HUES64 (cell line): ENCODE measurements at regions not wholly inside any gene's neighbourhood (a gene's known extent, or its start where the extent isn't known, plus 50 kb on each side); places are given as distances from the start of the nearest gene placed in this dataset.

Experiments used
- H3K27ac ChIP-seq: 2 replicates; pipeline ENCODE4 v1.7.0; 2013; ENCODE audit warnings: low read depth, low read length, inconsistent platforms
- H3K27me3 ChIP-seq: 2 replicates; pipeline ENCODE4 v1.6.1; 2013; ENCODE audit warnings: mild to moderate bottlenecking, low read length; ENCODE audit not compliant: insufficient read depth
- H3K36me3 ChIP-seq: 2 replicates; pipeline ENCODE4 v1.6.1; 2013; ENCODE audit warnings: mild to moderate bottlenecking, low read length; ENCODE audit not compliant: insufficient read depth
- H3K4me1 ChIP-seq: 2 replicates; pipeline ENCODE4 v1.6.1; 2013; ENCODE audit warnings: mild to moderate bottlenecking, low read length, moderate library complexity; ENCODE audit not compliant: insufficient read depth
- H3K4me3 ChIP-seq: 2 replicates; pipeline ENCODE4 v1.5.1; 2013; ENCODE audit warnings: mild to moderate bottlenecking, low read length, moderate library complexity
- H3K9ac ChIP-seq: 2 replicates; pipeline ENCODE4 v1.6.1; 2013; ENCODE audit warnings: mild to moderate bottlenecking, low read depth, low read length
- H3K9me3 ChIP-seq: 2 replicates; pipeline ENCODE4 v1.6.1; 2013; ENCODE audit warnings: low read depth, low read length; ENCODE audit not compliant: insufficient read depth
- WGBS: fragments of 150-250, 120-280 bp; methylation state at CpG from one replicate; pipeline ENCODE4 v1.1.7; 2013; ENCODE audit warnings: missing lambda C conversion rate; 5-methylcytosine and 5-hydroxymethylcytosine counted together

- WGBS = 96% methylated on average over 2 of the region's 2 CpGs
- H3K27ac ChIP-seq = no peak overlapping the region
- H3K27me3 ChIP-seq = no peaks in the 10 kb centered on the region
- H3K4me1 ChIP-seq = no peaks in the 10 kb centered on the region
- no peak overlapping the region for H3K9ac ChIP-seq
- no peaks in the 10 kb centered on the region for H3K36me3 ChIP-seq
- no peaks in the 10 kb centered on the region for H3K9me3 ChIP-seq
- no peak overlapping the region for H3K4me3 ChIP-seq
These were observed 281.7 kb upstream of the CD180 start for GRCh38 chr5:67478337-67478736.

GRCh38 chr5:67476995-67477394 is 280.4 kb upstream of the CD180 start:
- no peaks in the 10 kb centered on the region for H3K36me3 ChIP-seq
- no peak overlapping the region for H3K27ac ChIP-seq
- H3K9ac ChIP-seq = no peak overlapping the region
- 90% methylated on average over 1 of the region's 1 CpG for WGBS
- H3K4me1 ChIP-seq = no peaks in the 10 kb centered on the region
- no peaks in the 10 kb centered on the region for H3K27me3 ChIP-seq
- no peak overlapping the region for H3K4me3 ChIP-seq
- no peaks in the 10 kb centered on the region for H3K9me3 ChIP-seq

GRCh38 chr5:67476531-67476930 is 279.9 kb upstream of the CD180 start:
- no peaks in the 10 kb centered on the region for H3K4me1 ChIP-seq
- H3K36me3 ChIP-seq = no peaks in the 10 kb centered on the region
- 99% methylated on average over 3 of the region's 3 CpGs for WGBS
- no peaks in the 10 kb centered on the region for H3K9me3 ChIP-seq
- no peak overlapping the region for H3K27ac ChIP-seq
- H3K27me3 ChIP-seq = no peaks in the 10 kb centered on the region
- no peak overlapping the region for H3K9ac ChIP-seq
- no peak overlapping the region for H3K4me3 ChIP-seq

GRCh38 chr5:67475489-67475888 is 278.9 kb upstream of the CD180 start:
- Histone ChIP-seq H3K4me3 (no peak overlapping the region), H3K9me3 (no peaks in the 10 kb centered on the region), H3K9ac (no peak overlapping the region), H3K4me1 (no peaks in the 10 kb centered on the region), H3K27ac (no peak overlapping the region), H3K36me3 (no peaks in the 10 kb centered on the region), H3K27me3 (no peaks in the 10 kb centered on the region)
- WGBS = 99% methylated on average over 6 of the region's 6 CpGs

GRCh38 chr5:67474597-67475238 is 278.1 kb upstream of the CD180 start:
- Histone ChIP-seq H3K36me3 (no peaks in the 10 kb centered on the region), H3K9ac (no peak overlapping the region), H3K9me3 (no peaks in the 10 kb centered on the region), H3K27me3 (no peaks in the 10 kb centered on the region), H3K4me3 (no peak overlapping the region), H3K4me1 (no peaks in the 10 kb centered on the region), H3K27ac (no peak overlapping the region)
- 97% methylated on average over 8 of the region's 8 CpGs for WGBS

- H3K9ac ChIP-seq = no peak overlapping the region
- 94% methylated on average over 1 of the region's 1 CpG for WGBS
- H3K4me3 ChIP-seq = no peak overlapping the region
- no peaks in the 10 kb centered on the region for H3K27me3 ChIP-seq
- H3K4me1 ChIP-seq = no peaks in the 10 kb centered on the region
- no peaks in the 10 kb centered on the region for H3K36me3 ChIP-seq
- no peaks in the 10 kb centered on the region for H3K9me3 ChIP-seq
- no peak overlapping the region for H3K27ac ChIP-seq
These were observed 270.5 kb upstream of the CD180 start for GRCh38 chr5:67467110-67467509.

GRCh38 chr5:67465537-67466207 is 269.1 kb upstream of the CD180 start:
- Histone ChIP-seq H3K9ac (no peak overlapping the region), H3K4me3 (no peak overlapping the region), H3K27me3 (no peaks in the 10 kb centered on the region), H3K36me3 (no peaks in the 10 kb centered on the region), H3K4me1 (no peaks in the 10 kb centered on the region), H3K9me3 (no peaks in the 10 kb centered on the region), H3K27ac (no peak overlapping the region)

- no peaks in the 10 kb centered on the region for H3K9me3 ChIP-seq
- 80% methylated on average over 1 of the region's 1 CpG for WGBS
- H3K9ac ChIP-seq = no peak overlapping the region
- no peak overlapping the region for H3K27ac ChIP-seq
- no peaks in the 10 kb centered on the region for H3K27me3 ChIP-seq
- H3K4me1 ChIP-seq = no peaks in the 10 kb centered on the region
- no peak overlapping the region for H3K4me3 ChIP-seq
- no peaks in the 10 kb centered on the region for H3K36me3 ChIP-seq
These were observed 265.5 kb upstream of the CD180 start for GRCh38 chr5:67462147-67462546.

GRCh38 chr5:67459253-67459652 is 262.7 kb upstream of the CD180 start:
- no peak overlapping the region for H3K27ac ChIP-seq
- no peaks in the 10 kb centered on the region for H3K4me1 ChIP-seq
- no peak overlapping the region for H3K9ac ChIP-seq
- no peak overlapping the region for H3K4me3 ChIP-seq
- H3K9me3 ChIP-seq = no peaks in the 10 kb centered on the region
- no peaks in the 10 kb centered on the region for H3K27me3 ChIP-seq
- H3K36me3 ChIP-seq = no peaks in the 10 kb centered on the region

- H3K4me3 ChIP-seq = no peak overlapping the region
- H3K4me1 ChIP-seq = no peaks in the 10 kb centered on the region
- no peaks in the 10 kb centered on the region for H3K9me3 ChIP-seq
- H3K27ac ChIP-seq = no peak overlapping the region
- no peaks in the 10 kb centered on the region for H3K27me3 ChIP-seq
- no peak overlapping the region for H3K9ac ChIP-seq
- 89% methylated on average over 1 of the region's 1 CpG for WGBS
- H3K36me3 ChIP-seq = no peaks in the 10 kb centered on the region
These were observed 259.4 kb upstream of the CD180 start for GRCh38 chr5:67455970-67456369.

GRCh38 chr5:67454957-67455561 is 258.5 kb upstream of the CD180 start:
- no peaks in the 10 kb centered on the region for H3K4me1 ChIP-seq
- WGBS = 100% methylated on average over 1 of the region's 1 CpG
- no peaks in the 10 kb centered on the region for H3K27me3 ChIP-seq
- H3K4me3 ChIP-seq = no peak overlapping the region
- no peaks in the 10 kb centered on the region for H3K36me3 ChIP-seq
- no peaks in the 10 kb centered on the region for H3K9me3 ChIP-seq
- H3K9ac ChIP-seq = no peak overlapping the region
- H3K27ac ChIP-seq = no peak overlapping the region
